Cardiac muscle cell (in vitro differentiated cells and primary cell): ENCODE measurements at regions not wholly inside any gene's neighbourhood (a gene's known extent, or its start where the extent isn't known, plus 50 kb on each side); places are given as distances from the start of the nearest gene placed in this dataset.
"Not testable (repeated sequence)": the region's sequence is repeated elsewhere in the genome, so short reads cannot be mapped to it uniquely, and the experiment has no call there.

Experiments used
- DNase-seq, 2 donors: peaks; one replicate each; pipeline versions ENCODE4 v3.0.0 to v3.0.0-alpha.2; 2010 to 2017; ENCODE audit warnings: low read depth in 1 of 2, low spot score in 1 of 2
- H3K27ac ChIP-seq: fragments of 200-600 bp; sonication (generic); 2 replicates; pipeline ENCODE4 v1.5.1; 2016
- H3K27me3 ChIP-seq: fragments of 200-600 bp; sonication (generic); 2 replicates; pipeline ENCODE4 v1.6.0; 2016; ENCODE audit warnings: control low read depth
- H3K36me3 ChIP-seq: fragments of 200-600 bp; sonication (generic); 2 replicates; pipeline ENCODE4 v1.5.1; 2016; ENCODE audit warnings: control low read depth
- H3K4me1 ChIP-seq: fragments of 200-600 bp; sonication (generic); 2 replicates; pipeline ENCODE4 v1.8.1; 2017; ENCODE audit warnings: low read depth, mild to moderate bottlenecking, mixed run types
- H3K4me3 ChIP-seq: fragments of 200-600 bp; sonication (generic); 2 replicates; pipeline ENCODE4 v1.5.1; 2016; ENCODE audit warnings: mild to moderate bottlenecking
- H3K9me3 ChIP-seq: fragments of 200-600 bp; sonication (generic); 2 replicates; pipeline ENCODE4 v1.5.1; 2017; ENCODE audit warnings: low read depth, mild to moderate bottlenecking, control low read depth
- TF ChIP-seq, protein P1 (sequence below): IDR thresholded peaks from 2 replicates; pipeline ENCODE4 v1.5.1; 2012; ENCODE audit warnings: low read depth, mild to moderate bottlenecking, low read length

DNA sequence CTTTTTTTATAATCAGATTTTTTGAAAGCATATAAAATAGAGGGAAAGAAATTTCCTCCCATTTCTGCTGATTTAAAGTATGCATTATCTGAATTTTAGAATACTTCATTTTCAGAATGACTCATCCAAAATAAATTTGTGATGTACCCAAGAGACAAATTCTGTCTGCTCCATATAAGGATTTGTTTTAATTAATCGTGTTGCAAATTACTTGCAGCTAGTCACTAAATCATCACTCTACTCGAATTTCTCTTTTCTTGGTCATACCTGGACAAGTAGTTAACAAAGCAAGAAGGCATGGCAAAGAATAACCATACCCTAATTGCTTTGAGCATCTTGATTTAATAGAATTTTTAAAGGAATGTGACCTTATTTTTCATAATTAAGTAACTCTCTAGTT lies 284.1 kb upstream of the GRAMD2B start:
- peaks cover 10% of the 10 kb centered on the region for H3K4me1 ChIP-seq
- no peaks in the 10 kb centered on the region for H3K36me3 ChIP-seq
- H3K9me3 ChIP-seq: no peaks in the 10 kb centered on the region
- H3K4me3 ChIP-seq: no peak overlapping the region
- H3K27me3 ChIP-seq: no peaks in the 10 kb centered on the region
- TF ChIP-seq, protein P1, sequence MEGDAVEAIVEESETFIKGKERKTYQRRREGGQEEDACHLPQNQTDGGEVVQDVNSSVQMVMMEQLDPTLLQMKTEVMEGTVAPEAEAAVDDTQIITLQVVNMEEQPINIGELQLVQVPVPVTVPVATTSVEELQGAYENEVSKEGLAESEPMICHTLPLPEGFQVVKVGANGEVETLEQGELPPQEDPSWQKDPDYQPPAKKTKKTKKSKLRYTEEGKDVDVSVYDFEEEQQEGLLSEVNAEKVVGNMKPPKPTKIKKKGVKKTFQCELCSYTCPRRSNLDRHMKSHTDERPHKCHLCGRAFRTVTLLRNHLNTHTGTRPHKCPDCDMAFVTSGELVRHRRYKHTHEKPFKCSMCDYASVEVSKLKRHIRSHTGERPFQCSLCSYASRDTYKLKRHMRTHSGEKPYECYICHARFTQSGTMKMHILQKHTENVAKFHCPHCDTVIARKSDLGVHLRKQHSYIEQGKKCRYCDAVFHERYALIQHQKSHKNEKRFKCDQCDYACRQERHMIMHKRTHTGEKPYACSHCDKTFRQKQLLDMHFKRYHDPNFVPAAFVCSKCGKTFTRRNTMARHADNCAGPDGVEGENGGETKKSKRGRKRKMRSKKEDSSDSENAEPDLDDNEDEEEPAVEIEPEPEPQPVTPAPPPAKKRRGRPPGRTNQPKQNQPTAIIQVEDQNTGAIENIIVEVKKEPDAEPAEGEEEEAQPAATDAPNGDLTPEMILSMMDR: no peak
- no peak overlapping the region for H3K27ac ChIP-seq
- no peak for DNase-seq

DNA sequence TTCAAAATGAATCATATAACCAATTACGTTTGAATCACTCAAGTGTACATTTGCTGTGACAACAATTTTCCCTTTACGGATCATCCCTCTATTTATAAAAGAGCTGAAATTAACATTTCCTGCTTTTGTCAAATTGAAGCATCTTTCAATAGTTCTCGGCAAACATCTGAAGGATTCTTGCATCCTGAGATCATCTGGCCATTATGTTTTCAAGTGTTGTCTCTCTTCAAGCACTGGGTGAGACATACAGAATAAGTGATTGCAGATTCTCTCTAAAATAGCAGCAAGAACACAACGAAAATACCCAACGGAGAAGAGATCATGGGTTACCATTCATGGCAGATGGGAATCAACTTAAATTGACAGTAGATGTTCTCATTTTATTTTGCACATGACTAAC lies 283.4 kb upstream of the GRAMD2B start:
- peak in 1 of 2 donors; percentile 14 for DNase-seq
- Histone ChIP-seq H3K4me1 (peaks cover 10% of the 10 kb centered on the region), H3K27me3 (no peaks in the 10 kb centered on the region), H3K4me3 (no peak overlapping the region), H3K36me3 (no peaks in the 10 kb centered on the region), H3K27ac (no peak overlapping the region), H3K9me3 (no peaks in the 10 kb centered on the region)
- TF ChIP-seq, protein P1: no peak

DNA sequence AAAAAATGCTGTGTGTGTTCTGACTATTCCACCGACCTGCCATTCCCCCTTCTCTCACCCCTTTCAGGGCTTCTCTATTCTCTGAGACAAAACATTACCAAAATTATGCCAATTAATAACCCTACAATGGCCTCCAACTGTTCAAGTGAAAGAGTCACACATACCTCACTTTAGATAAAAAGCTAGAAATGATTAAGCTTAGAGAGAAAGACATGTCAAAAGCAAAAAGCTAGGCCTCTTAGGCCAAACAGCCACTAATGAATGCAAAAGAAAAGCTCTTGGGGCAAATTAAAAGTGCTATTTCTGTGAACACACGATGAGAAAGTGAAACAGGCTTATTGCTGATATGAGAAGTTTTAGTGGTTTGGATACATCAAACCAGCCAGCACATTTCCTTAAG lies 279.6 kb upstream of the GRAMD2B start:
- Histone ChIP-seq H3K9me3 (no peaks in the 10 kb centered on the region), H3K36me3 (no peaks in the 10 kb centered on the region), H3K27me3 (no peaks in the 10 kb centered on the region), H3K27ac (no peak overlapping the region), H3K4me3 (no peak overlapping the region), H3K4me1 (peaks cover 4% of the 10 kb centered on the region)
- TF ChIP-seq, protein P1: no peak
- no peak for DNase-seq

DNA sequence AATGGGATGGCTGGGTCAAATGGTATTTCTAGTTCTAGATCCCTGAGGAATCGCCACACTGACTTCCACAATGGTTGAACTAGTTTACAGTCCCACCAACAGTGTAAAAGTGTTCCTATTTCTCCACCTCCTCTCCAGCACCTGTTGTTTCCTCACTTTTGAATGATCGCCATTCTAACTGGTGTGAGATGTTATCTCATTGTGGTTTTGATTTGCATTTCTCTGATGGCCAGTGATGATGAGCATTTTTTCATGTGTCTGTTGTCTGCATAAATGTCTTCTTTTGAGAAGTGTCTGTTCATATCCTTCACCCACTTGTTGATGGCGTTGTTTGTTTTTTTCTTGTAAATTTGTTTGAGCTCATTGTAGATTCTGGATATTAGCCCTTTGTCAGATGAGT lies 272.9 kb upstream of the GRAMD2B start:
- DNase-seq, H3K36me3 ChIP-seq, H3K27ac ChIP-seq, H3K27me3 ChIP-seq, H3K9me3 ChIP-seq, H3K4me3 ChIP-seq, H3K4me1 ChIP-seq: not testable (repeated sequence)

DNA sequence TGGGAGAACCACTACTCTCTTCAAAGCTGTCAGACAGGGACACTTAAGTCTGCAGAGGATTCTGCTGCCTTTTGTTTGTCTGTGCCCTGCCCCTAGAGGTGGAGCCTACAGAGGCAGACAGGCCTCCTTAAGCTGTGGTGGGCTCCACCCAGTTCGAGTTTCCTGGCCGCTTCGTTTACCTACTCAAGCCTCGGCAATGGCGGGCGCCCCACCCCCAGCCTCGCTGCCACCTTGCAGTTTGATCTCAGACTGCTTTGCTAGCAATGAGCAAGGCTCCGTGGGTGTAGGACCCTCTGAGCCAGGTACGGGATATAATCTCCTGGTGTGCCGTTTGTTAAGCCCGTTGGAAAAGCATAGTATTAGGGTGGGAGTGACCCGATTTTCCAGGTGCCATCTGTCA lies 267.9 kb upstream of the GRAMD2B start:
- not testable (repeated sequence) for H3K27me3 ChIP-seq, H3K36me3 ChIP-seq, H3K9me3 ChIP-seq, H3K4me1 ChIP-seq, H3K27ac ChIP-seq, DNase-seq, H3K4me3 ChIP-seq

DNA sequence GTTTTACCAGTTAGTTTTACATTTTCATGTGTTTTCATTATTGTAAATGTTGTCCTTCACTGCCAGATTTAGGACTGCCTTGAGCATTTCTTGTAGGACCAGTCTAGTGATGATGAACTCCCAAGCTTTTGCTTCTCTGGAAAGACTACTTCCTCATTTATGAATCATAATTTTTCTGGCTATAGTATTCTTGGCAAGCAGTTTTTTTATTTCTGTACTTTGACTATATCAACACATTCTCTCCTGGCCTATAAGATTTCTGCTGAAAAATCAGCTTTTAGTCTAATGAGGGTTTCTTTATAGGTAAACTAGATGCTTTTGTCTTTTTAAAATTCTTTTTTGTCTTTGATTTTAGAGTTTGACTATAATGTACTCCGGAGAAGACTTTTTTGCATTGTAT lies 256.8 kb upstream of the GRAMD2B start:
- DNase-seq: no peak
- no peaks in the 10 kb centered on the region for H3K4me1 ChIP-seq
- H3K27me3 ChIP-seq: no peaks in the 10 kb centered on the region
- no peaks in the 10 kb centered on the region for H3K9me3 ChIP-seq
- TF ChIP-seq, protein P1: no peak
- H3K4me3 ChIP-seq: no peak overlapping the region
- H3K36me3 ChIP-seq: no peaks in the 10 kb centered on the region
- H3K27ac ChIP-seq: no peak overlapping the region

DNA sequence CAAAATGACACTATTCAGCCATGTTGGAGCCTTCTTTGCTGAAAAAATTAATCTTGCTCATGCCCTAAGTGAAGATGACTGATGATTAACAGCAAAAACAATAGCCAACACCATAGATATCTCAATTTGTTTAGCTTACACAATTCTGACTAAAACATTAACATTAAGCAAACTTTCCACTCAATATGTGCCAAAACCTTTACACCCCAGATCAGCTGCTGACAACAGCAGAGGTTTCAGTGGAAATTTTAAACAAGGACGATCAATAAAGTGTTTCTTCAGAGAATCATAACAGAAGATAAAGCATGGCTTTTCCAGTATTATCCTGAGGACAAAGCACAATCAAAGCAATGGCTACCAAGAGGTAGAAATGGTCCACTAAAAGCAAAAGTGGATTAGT lies 254.4 kb upstream of the GRAMD2B start:
- Histone ChIP-seq H3K4me1 (no peaks in the 10 kb centered on the region), H3K27ac (no peak overlapping the region), H3K27me3 (no peaks in the 10 kb centered on the region), H3K9me3 (no peaks in the 10 kb centered on the region), H3K36me3 (no peaks in the 10 kb centered on the region), H3K4me3 (no peak overlapping the region)
- DNase-seq: no peak
- TF ChIP-seq, protein P1: no peak
